ENCODE measurements at regions not wholly inside any gene's neighbourhood (a gene's known extent, or its start where the extent isn't known, plus 50 kb on each side); places are given as distances from the start of the nearest gene placed in this dataset.

- no peak for TF ChIP-seq CTCF (IDR thresholded peaks at IDR 0.05; ENCODE audit: extremely low read depth, missing control alignments)
- DNase-seq (ENCODE audit: low spot score): no peak
These were observed 98.1 kb upstream of the TEX13D start for GRCh38 chrX:124234348-124234747.

GRCh38 chrX:124238268-124238667 is 94.2 kb upstream of the TEX13D start:
- TF ChIP-seq CTCF (IDR thresholded peaks at IDR 0.05; ENCODE audit: extremely low read depth, missing control alignments): no peak
- DNase-seq (ENCODE audit: low spot score): no peak

DNA sequence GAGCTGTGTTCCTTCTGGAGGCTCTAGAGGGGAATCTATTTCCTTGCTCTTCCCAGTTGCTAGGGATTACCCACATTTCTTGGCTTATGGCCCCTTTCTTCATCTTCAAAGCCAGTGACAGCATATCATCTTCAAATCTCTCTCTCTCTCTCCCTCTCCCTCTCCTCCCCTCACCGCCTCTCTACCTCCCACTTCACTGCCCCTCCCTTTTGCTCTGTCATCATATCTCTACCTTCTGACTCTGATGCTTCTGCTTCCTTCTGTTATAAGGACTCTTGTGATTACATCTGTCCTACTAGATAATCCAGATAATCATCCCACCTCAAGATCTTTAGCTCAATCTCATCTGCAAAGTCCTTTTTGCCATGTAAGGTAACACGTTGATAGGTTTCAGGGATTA is 93.1 kb upstream of the TEX13D start:
- no peak for TF ChIP-seq CTCF (IDR thresholded peaks at IDR 0.05; ENCODE audit: extremely low read depth, missing control alignments)
- DNase-seq (ENCODE audit: low spot score): no peak

- peak; percentile 8 for DNase-seq (ENCODE audit: low spot score)
- TF ChIP-seq CTCF (IDR thresholded peaks at IDR 0.05; ENCODE audit: extremely low read depth, missing control alignments): no peak
These were observed 92.5 kb upstream of the TEX13D start for GRCh38 chrX:124239911-124240310.

DNA sequence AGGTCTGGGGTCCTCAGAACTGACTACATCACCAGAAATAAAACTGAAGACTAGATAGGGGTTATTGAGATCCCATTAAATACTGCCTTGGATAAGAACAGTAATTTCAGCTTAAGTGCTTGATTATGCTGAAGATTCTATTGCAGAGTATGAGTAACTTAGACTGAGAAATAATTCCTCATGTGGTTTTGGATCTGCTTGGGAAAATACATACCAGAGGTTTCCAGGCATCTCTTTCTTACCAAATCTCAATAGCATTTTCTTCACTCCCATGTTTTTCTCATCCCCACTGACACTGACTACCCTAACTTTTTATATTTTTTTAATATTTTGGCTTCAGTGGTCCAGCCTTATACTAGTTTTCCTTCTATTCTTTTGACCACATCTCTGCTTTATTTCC is 92.0 kb upstream of the TEX13D start:
- TF ChIP-seq CTCF (IDR thresholded peaks at IDR 0.05; ENCODE audit: extremely low read depth, missing control alignments): no peak
- no peak for DNase-seq (ENCODE audit: low spot score)

DNA sequence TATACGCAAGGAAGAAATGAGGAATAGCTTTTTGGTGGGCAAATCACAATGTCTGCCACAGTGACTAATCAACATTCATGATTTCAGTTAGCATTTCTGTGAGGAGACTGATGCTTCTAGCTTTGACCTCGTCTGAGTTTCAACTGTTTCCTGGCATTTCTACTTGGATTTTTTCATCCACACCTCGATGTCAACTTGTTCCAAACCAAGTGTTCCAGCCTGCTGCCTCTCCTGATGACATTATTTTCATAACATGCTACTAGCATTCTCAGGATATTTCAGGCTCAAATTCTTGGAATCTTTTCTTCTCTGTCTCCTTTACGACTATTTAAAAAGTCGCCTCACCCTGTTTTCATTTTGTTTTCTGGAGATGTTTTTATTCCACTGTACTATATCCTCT is 90.3 kb upstream of the TEX13D start:
- no peak for TF ChIP-seq CTCF (IDR thresholded peaks at IDR 0.05; ENCODE audit: extremely low read depth, missing control alignments)
- DNase-seq (ENCODE audit: low spot score): no peak

- DNase-seq (ENCODE audit: low spot score): no peak
- TF ChIP-seq CTCF (IDR thresholded peaks at IDR 0.05; ENCODE audit: extremely low read depth, missing control alignments): no peak
These were observed 83.1 kb upstream of the TEX13D start for GRCh38 chrX:124249345-124249744.

Data from GM20000 (cell line).